ENCODE measurements at regions not wholly inside any gene's neighbourhood (a gene's known extent, or its start where the extent isn't known, plus 50 kb on each side); places are given as distances from the start of the nearest gene placed in this dataset.
A peak's percentile ranks its signal among the peaks of the same experiment; 100 is the strongest.

DNA sequence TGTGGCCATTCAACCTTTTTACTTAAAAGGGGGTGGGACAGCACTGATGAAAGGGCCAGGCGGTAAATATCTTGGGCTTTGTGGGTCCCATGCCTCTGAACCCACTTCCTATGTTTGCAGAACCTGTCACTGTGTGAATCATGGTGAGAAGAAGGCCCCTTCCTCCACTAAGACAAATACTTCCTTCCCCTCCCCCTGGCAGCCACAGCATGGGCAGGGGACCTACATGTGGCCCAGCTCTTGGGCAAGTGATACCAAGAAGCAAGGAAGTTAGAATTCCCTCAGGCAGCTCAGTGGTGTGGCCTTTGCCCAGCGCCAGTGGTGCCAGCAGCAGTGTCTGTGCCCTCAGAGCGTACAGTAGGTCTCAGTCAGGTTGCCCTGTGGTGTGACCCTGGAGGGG lies 168.6 kb downstream of the TRIM33 start:
- DNase-seq (ENCODE audit: low read depth in 2 of 2) = peak in 1 of 2 donors; percentile 21

DNA sequence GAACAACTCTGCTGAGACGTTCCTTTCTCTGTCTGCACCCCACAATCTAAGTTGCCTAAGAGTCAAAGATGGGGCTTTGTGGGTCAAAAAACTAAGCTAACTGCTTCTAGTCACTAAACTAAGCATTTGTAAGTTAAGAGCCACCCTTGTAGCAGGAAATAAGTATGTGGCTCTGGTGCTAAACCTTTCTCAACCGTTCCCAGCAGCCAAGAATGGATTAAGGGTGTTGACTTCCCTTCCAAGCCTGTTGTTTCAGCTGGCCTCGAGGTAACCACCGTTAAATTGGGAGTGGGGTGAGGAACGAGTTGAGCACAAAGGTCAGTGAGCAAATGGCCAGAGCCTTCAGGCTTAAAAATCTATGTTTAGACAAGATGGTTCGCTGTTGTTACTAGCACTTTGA lies 169.1 kb downstream of the TRIM33 start:
- no peak for DNase-seq (ENCODE audit: low read depth in 2 of 2)

DNA sequence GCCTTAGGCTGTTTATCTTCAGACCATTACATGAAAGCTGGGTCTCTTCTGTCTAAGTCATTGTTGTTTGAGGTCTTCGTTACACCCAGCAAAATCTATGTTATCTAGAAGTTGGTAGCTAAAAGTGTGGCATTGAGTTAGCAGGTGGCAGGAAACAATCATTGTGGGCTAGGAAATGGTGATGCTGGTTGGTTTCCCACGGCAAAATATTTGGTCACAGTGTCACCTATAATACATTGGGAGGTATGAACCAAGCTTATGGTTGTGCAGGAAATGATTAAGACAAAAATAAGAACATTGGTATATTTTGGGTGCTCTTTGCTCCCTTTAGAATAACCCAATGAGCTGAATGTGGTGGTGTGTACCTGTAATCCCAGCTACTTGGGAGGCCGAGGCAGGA lies 169.7 kb downstream of the TRIM33 start:
- peak in 1 of 2 donors; percentile 21 for DNase-seq (ENCODE audit: low read depth in 2 of 2)

DNA sequence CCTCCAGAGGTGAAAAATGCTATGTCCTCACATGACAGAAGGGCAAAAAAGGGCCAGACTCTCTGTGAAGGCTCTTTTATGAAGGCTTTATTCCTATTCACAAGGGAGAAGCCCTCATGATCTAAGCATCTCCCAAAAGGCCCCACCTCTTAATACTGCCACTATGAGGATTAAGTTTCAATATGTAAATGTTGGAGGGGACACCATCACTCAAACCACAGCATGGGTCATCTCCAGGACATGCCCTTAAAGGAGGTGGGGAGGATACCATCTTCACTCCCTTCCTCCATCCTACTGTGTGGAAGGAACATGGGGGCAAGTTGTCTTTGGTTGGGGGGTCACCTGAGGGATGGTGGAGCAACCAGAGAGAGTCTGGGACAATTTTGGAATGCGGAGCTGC lies 170.1 kb downstream of the TRIM33 start:
- no peak for DNase-seq (ENCODE audit: low read depth in 2 of 2)

DNA sequence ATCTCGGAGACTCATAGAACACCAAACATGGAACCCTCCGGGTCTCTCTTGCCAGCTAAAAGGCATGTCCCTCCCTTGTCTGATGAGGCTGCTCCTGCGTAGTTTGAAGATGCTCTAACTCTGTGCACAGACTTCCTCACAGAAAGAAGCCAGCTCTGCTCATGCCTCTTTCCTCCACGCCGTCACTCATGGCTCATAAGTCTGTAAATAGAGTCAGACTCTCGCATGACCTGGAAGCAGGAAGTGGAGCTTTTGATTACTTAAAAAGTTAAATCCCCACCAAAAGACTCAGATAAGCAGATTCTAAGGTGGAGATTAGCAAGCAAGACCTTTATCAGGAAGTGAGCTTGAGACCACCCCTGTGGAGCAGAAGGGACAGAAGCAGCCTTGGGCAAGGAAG lies 171.6 kb downstream of the TRIM33 start:
- no peak for DNase-seq (ENCODE audit: low read depth in 2 of 2)

DNA sequence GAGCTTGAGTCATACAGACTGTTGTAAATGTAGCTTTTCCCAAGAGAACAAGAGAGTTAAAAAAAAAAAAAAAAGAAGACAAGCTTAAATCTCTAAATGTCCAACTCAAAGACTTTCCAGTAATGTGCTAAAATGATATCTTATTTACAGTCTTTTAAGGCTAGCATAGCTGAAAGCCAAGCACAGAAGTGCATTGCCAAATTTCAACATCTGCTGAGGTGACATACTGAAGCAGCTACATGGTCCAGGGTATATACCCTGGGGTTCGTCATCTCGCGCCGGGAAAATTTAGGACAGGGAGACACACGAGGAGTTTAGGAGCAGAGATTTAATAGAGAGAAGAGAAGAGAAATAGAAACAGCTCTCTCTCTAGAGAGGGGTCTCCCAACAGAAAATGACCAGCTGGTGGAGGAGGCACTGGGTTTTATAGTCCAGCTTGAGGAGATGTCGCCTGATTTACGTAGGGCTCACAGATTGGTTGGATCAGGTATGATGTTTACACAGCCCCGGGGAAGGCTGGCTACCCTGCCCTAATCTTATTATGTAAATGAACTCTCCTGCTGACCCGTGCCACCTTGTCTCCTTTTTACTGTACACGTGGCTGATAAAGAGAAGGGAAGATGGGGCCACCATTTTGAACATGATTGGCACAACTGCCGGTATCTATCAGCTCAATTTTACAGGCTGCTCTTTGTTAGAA lies 172.7 kb downstream of the TRIM33 start:
- DNase-seq (ENCODE audit: low read depth in 2 of 2) = no peak

DNA sequence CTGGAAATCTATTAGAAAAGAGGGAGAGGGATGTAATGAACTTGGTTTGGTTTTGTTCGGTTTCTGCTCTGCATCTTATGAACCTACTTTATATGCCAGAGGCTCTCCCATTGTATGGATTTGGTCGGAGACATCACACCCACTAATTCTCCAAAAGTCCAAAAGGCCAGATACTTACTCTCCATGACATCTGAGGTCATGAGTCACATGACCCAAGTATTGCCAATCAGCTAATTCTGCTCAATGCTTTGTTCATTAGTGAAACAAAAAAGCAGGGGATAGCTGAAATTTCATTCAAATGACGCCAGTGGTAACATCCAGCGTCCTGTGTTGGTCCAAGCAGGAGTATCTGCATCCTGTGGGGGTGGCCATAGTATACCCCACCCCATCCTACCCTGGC lies 173.6 kb downstream of the TRIM33 start:
- DNase-seq (ENCODE audit: low read depth in 2 of 2) = no peak

DNA sequence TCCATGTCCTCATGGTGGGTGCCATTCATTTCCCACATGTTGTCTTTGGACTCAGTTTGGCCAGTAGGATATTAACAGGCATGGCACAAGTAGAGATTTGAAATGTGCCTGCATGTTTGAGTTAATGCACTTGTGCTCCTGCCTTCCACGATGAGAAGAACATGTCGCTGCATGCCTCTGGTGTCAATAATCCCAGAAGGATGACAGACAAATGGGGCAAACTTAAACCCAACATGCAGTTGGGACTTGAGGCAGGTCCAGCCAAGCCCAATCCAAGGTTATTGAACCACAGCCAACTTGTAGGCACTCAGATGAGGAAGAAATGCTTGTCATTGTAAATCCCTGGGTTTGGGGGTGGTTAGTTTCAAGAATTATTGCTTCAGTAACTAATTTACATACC lies 174.6 kb downstream of the TRIM33 start:
- DNase-seq (ENCODE audit: low read depth in 2 of 2) = no peak

DNA sequence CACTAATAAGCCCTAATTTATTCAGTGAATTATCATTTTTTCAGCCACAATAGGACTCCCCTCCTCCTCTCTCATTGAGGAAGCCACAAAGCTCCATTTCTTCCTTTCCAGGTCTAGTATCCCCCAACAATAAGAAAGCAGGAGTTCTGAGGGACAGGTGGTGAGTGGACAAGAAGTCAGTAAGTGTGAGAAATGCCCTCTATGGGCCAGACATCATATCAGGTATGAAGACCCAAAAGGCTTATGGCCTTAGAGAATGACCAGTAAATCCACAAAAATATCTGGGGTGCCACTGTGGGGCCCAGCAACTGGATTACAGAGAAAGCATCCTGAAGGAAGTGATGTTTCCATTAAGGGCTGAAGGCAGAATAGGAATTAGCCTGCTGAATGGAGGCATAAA lies 175.7 kb downstream of the TRIM33 start:
- no peak for DNase-seq (ENCODE audit: low read depth in 2 of 2)

DNA sequence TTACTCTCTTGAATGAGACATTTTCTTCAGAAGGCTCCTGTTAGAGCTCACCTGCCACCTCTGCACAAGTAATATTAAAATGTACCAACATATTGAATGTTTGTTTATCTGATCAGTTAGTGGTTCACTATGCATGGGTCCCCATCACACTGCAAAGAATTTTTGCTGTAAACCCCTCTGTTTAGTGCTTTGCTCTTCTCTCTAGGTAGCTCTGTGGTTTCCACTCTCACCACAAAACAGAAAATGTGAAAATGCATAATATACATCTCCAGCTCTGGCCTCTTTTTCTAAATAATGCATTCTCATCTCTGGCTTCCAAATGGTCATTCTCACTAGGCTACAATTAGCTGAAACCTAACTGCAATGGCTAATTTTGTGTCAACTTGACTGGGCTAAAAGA lies 176.7 kb downstream of the TRIM33 start:
- no peak for DNase-seq (ENCODE audit: low read depth in 2 of 2)

DNA sequence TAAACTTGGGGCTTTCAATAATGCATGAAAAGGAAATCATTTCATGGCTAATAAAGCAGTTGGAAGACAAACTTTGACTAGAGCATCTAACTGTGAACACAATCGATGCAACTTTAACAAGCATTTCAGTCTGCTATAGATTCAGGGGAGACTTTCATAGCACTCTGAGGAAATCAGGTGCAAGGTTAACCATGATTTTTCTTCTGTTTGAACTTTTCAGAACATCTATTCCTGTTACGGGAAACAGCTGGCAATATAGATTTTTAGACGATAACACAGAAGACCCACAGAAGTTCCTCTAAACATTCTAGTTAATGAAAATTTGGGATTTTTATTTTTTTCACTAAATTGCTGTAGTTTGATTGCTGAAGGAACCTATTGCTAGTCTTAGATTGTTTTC lies 177.3 kb downstream of the TRIM33 start:
- DNase-seq (ENCODE audit: low read depth in 2 of 2) = no peak

DNA sequence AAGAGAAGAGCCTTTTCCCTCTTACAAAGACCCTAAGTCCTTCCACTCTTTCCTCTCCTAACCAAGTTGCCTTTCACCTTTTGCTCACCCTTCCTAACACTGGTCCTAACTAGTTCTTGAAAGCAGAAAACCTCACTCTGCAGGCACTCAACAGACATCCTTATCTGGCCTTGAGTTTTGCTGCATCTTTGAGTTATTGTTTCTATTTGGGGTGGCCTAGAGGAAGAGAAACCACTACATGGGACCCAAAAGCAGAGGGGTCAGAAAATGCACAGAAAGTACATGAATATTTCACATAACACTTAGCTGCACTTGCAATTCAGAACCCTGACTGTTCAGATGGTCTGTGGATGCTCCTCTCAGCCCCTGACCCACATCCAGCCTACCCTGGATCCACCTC lies 178.3 kb upstream of the SYT6 start:
- DNase-seq (ENCODE audit: low read depth in 2 of 2) = no peak

DNA sequence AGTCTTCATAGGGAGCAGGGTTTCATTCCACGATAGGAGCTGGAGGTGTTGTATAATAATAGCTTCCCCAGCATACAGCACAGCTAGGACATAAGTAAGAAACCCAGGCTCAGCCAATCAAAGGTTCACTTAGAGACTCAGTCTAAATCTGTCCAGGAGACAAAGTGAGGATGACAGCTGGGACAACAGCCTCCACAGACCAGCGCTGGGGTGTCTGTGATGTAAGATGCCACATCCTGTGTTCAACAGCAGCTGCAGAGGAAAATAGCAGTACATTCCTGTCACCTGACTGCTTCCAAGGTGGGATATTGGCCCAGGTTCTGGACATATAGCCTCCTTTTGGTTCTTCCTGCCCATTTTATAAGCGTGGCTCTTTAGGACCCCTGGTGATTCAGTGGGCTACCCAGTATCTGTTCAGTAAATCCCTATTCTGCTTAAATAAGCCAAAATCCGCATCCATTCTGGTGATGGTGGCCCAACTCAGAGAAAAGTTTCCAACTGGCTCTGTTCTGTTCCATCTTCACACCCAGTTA lies 176.8 kb upstream of the SYT6 start:
- DNase-seq (ENCODE audit: low read depth in 2 of 2) = no peak

DNA sequence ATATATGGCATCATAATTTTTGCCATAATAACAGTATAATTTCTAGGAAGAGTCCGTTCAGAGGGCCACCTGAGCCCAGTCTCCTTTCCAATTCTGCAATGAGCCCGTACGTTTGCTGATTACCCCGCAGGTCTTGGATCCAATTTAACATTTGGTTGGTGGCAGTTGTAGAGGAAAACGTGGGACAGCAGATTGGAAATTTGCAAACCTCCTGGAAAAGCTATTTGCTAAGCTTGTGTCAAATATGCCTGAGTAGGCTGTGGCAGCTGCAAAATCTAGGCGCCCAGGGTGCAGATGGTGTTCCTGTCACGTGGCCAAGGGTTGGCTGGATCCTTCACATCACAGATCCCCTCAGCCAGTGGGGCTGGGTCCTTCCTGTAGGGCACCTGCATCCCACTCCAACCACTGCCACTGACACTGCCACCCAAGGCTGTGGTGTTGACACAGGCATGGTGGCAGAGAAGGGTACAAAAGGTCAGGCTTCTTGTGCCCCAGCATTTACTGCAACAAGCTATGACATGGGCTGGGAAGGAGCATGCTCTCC lies 174.8 kb upstream of the SYT6 start:
- DNase-seq (ENCODE audit: low read depth in 2 of 2) = no peak

DNA sequence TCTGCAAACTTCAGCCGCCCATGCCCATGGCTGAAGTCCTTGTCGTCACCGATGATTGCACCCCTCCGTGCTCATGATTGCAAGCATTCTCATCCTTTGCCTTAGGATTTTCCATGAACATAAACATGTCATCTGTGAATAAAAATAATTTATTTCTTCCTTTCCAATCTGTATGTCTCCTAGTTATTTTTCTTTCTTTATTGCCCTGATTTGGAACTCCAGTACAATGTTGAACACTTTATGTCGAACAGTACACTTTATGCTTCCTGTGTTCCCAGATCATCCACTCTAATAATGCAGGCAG lies 170.9 kb upstream of the SYT6 start:
- DNase-seq (ENCODE audit: low read depth in 2 of 2) = no peak

DNA sequence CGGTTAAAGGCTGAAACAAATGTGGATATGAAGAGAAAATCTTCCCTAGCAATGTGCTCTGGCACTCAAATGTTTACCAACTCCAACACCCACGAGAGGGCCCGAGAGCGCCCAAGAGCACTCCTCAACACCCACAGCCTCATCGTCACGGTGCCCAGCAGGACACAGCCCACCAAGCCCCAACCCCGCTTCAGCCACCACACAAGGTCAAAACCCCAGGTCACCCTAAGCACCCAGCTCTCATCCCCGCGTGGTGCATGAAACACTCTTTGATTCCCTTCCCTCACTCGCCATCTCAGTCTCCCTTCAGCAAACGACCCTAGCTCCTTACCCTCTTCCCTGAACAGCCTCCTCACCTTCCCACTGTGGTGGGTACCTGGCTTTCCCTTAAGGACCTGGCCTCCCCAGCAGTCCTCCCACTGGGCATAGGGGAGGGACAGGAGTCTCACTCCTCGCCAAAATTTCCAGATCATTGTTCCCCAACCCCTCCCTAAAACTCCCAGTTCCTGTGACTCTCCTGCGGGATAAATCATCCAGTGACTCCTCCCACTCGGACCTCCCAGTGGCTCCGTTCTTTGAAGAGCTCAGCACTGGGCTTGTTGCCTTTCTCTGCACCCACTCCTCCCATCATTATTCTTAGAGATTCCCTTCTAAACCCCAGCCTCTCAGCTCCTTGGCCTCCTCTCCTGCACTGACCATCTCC lies 170.4 kb upstream of the SYT6 start:
- DNase-seq (ENCODE audit: low read depth in 2 of 2) = no peak

DNA sequence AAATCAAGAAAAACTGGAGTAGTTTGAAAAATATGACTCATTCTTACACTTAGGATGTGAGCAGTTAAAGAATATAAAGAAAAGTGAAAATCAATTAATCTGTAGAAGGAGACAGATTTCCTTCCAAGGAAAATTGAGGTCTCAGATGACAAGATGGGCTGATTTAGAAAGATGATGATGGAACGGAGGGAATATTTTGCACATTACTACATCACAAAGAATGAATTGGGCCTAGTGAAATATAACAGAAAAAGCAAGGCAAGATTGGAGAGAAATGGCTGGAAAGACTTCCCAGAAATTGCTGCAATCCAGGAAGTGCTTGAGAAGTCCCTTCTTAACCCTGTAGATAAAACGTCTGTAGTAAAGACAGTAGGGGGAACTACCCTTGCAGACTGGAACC lies 169.1 kb upstream of the SYT6 start:
- no peak for DNase-seq (ENCODE audit: low read depth in 2 of 2)

DNA sequence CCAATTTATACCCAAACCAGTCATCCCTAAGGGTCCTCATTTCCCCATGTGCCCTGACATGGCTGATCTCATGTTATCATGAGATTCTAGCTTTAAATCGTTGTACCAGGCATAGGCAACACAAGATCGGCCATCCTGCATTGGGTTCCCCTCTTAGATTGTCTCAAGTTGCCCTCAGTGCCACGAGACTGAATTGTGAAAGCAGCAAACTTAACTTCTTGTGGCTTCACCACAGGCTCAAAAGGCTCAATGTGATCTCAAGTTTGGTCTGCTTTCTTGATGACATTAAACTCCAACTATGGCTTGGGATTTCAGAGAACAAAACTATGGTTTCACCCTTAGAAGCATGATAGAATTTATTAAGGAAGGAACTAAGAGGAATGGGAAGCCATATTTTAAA lies 168.5 kb upstream of the SYT6 start:
- no peak for DNase-seq (ENCODE audit: low read depth in 2 of 2)

DNA sequence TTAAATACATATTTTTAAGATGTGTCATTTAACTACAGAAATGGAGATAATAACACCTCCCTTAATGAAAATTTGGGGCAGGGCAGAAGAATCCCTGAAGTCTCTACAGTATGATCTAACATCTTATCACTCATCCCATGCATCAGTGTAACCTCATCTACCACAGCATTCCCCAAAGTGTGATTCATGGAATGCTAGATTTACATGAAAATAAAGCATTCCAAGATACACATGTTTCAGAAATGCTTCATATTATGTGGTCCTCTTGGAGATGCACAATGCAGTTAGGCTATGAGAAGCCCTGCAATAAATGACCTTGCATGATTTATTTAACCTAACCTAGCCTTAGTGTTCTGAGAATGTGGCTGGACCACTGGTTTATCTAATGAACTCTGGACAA lies 166.9 kb upstream of the SYT6 start:
- DNase-seq (ENCODE audit: low read depth in 2 of 2) = no peak

DNA sequence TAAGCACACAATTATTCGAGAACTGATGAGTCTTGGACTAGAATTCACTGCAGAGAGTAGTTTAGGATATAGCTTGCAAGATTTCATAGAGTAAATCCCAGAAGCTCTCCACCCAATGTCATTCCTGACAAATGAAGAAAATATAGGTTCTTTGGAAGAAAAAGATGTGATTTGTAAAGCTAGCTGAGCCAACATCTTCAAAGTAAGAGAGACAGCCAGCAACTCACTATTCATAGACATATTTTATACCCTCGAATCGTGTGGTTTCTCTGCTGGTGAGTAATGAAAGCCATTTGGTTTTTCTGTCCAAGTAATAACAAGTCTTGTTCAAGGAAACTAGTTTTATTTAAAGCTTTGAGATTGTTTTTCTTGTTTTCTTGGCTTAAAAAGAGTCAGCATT lies 165.7 kb upstream of the SYT6 start:
- DNase-seq (ENCODE audit: low read depth in 2 of 2) = no peak

DNA sequence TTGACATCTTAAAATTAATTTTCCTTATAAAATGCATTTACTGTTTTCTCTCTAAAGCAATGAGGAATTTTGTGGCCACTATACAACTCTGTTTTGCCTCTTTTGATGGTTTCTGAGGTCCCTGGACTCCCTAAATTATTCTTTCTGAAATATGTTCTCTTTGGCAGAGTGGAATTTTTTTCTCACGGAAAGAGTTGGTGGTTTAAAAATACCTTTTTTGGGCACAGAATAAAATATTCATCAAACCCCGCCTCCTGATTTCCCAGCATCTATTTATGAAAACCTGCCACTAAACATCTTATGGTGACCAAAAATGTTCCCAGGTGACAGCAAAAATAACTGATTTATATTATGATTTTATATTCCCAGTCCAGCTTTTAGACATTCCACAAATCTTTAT lies 165.3 kb upstream of the SYT6 start:
- DNase-seq (ENCODE audit: low read depth in 2 of 2) = no peak

DNA sequence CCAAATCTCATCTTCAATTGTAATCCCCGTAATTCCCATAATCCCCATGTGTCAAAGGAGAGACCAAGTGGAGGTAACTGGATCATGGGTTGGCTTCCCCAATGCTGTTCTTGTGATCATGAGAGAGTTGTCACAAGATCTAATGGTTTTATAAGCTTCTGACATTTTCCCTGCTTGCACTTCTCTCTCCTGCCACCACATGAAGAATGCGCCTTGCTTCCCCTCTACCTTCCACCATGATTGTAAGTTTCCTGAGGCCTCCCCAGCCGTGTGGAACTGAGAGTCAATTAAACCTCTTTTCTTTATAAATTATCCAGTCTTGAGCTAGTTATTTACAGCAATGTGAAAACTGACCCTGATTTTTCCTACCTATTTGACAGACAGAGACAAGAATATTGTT lies 162.5 kb upstream of the SYT6 start:
- DNase-seq (ENCODE audit: low read depth in 2 of 2) = no peak

DNA sequence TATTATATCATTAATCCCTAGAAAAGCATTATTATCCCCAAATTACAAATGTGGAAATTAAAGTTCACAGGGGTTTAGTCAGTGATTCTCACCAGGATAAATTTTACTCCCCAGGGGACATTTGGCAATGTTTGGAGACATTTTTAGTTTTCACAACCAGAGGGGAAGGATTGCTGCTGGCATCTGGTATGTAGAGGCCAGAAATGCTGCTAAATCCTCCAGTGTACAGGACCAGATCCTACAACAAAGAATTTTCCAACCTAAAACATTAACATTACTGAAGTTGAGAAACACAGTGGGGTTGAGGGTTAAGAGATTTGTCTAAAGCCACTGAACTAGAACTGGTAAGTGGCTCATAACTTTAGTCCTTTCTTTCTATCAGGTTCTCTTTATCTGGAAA lies 162.0 kb upstream of the SYT6 start:
- no peak for DNase-seq (ENCODE audit: low read depth in 2 of 2)

DNA sequence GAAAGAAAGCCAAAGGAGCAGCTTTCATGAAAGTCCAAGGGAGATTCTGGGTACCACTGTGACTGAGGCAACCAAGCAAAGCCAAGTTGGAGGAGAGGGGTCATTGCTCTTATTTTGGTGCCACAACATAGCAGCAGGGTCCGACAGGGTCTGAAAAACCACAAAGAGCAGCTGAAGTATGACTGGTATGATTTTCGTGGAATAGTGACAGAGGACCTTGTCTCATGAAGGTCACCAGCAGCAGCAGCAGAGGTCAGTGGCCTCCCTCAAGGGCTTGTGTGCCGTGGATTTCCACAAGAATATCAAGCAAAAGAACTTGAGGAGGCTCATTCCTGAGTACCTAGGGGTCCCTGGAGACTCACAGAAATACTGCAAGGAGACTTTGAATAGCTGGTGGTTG lies 160.9 kb upstream of the SYT6 start:
- no peak for DNase-seq (ENCODE audit: low read depth in 2 of 2)

All from stimulated activated CD8-positive, alpha-beta memory T cell treated with anti-CD3 and anti-CD28 coated beads, Interleukin-15, amount 100 ng/mL, for 48 hours (primary cell).